ENCODE measurements at regions not wholly inside any gene's neighbourhood (a gene's known extent, or its start where the extent isn't known, plus 50 kb on each side); places are given as distances from the start of the nearest gene placed in this dataset.

GRCh38 chr10:90561666-90562065 lies 296.2 kb downstream of the HTR7 start:
- no peak for TF ChIP-seq POLR2A (IDR thresholded peaks at IDR 0.05; ENCODE audit: low read length)
- TF ChIP-seq CTCF (IDR thresholded peaks at IDR 0.05), result no peak
- no peak for TF ChIP-seq ELK1 (IDR thresholded peaks at IDR 0.05; ENCODE audit: low read depth, low read length)
- TF ChIP-seq BHLHE40 (IDR thresholded peaks at IDR 0.05; ENCODE audit: low read depth, low read length), result no peak
- no peak for TF ChIP-seq REST (IDR thresholded peaks at IDR 0.05)
- no peak for TF ChIP-seq MAZ (IDR thresholded peaks at IDR 0.05; ENCODE audit: borderline replicate concordance, low read depth, low read length)
